Fibroblast of mammary gland (primary cell): ENCODE measurements at regions not wholly inside any gene's neighbourhood (a gene's known extent, or its start where the extent isn't known, plus 50 kb on each side); places are given as distances from the start of the nearest gene placed in this dataset.

Experiments
- DNase-seq: peaks from one replicate; pipeline ENCODE4 v3.0.0-alpha.2; 2010; ENCODE audit warnings: low read depth
- H3K4me3 ChIP-seq: 2 replicates; pipeline ENCODE4 v1.5.1; 2011; ENCODE audit warnings: low read depth, mild to moderate bottlenecking, low read length, moderate library complexity; ENCODE audit not compliant: control insufficient read depth
- TF ChIP-seq, protein P1 (sequence below): conservative IDR thresholded peaks from 2 replicates; pipeline ENCODE4 v1.5.1; 2011; ENCODE audit warnings: low read depth, low read length, inconsistent platforms; ENCODE audit not compliant: control insufficient read depth, insufficient read depth

- H3K4me3 ChIP-seq = no peak overlapping the region
- TF ChIP-seq, protein P1, sequence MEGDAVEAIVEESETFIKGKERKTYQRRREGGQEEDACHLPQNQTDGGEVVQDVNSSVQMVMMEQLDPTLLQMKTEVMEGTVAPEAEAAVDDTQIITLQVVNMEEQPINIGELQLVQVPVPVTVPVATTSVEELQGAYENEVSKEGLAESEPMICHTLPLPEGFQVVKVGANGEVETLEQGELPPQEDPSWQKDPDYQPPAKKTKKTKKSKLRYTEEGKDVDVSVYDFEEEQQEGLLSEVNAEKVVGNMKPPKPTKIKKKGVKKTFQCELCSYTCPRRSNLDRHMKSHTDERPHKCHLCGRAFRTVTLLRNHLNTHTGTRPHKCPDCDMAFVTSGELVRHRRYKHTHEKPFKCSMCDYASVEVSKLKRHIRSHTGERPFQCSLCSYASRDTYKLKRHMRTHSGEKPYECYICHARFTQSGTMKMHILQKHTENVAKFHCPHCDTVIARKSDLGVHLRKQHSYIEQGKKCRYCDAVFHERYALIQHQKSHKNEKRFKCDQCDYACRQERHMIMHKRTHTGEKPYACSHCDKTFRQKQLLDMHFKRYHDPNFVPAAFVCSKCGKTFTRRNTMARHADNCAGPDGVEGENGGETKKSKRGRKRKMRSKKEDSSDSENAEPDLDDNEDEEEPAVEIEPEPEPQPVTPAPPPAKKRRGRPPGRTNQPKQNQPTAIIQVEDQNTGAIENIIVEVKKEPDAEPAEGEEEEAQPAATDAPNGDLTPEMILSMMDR = no peak
- DNase-seq = no peak
These were observed 993.3 kb downstream of the BRD1 start for GRCh38 chr22:48834404-48834803.

- DNase-seq = no peak
- TF ChIP-seq, protein P1 = no peak
- H3K4me3 ChIP-seq = no peak overlapping the region
These were observed 995.1 kb downstream of the BRD1 start for GRCh38 chr22:48832592-48832991.

GRCh38 chr22:48829908-48830307, 997.8 kb downstream of the BRD1 start:
- DNase-seq = no peak
- TF ChIP-seq, protein P1 = no peak
- no peak overlapping the region for H3K4me3 ChIP-seq

DNA sequence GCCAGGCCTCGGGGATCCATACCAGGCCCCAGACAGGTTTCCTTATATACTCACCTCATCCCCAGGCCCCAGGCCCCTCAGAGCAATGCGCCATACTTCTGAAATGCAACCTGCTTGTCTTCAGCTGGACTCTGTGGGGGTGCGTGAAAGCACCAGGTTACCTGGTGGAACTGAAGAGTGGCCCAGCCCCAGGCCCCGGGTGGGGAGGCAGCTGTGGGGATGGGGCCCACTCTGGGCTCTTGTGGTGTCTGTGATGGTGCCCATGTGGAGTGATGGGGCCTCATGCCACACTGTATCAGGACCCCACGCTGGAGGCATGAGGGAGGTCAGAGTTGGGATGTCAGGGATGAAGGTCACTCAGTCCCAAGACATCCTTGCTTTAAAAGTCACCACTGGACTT, 999.0 kb downstream of the BRD1 start:
- H3K4me3 ChIP-seq = no peak overlapping the region
- DNase-seq = no peak
- TF ChIP-seq, protein P1 = no peak

- H3K4me3 ChIP-seq = no peak overlapping the region
- no peak for DNase-seq
- TF ChIP-seq, protein P1 = no peak
These were observed 999.6 kb downstream of the BRD1 start for GRCh38 chr22:48827904-48828555.

- TF ChIP-seq, protein P1 = no peak
- no peak overlapping the region for H3K4me3 ChIP-seq
- no peak for DNase-seq
These were observed 1000.3 kb downstream of the BRD1 start for GRCh38 chr22:48827268-48827846.

GRCh38 chr22:48826546-48826945, 1001.1 kb downstream of the BRD1 start:
- no peak overlapping the region for H3K4me3 ChIP-seq
- DNase-seq = no peak
- TF ChIP-seq, protein P1 = no peak
